Common myeloid progenitor, CD34-positive (primary cell): ENCODE measurements at regions not wholly inside any gene's neighbourhood (a gene's known extent, or its start where the extent isn't known, plus 50 kb on each side); places are given as distances from the start of the nearest gene placed in this dataset.
"Not testable (repeated sequence)": the region's sequence is repeated elsewhere in the genome, so short reads cannot be mapped to it uniquely, and the experiment has no call there.

Experiments
- CTCF ChIA-PET: fragments of 350-600 bp; sonication (Branson Sonifier 250); formaldehyde crosslinking; loops from one replicate; lab custom pipeline; 2021; ENCODE audit warnings: antibody characterized with exemption; lab: Charles Lee
- POLR2A ChIA-PET: fragments of 350-600 bp; sonication (Branson Sonifier 250); formaldehyde crosslinking; loops from one replicate; lab custom pipeline; 2021; ENCODE audit warnings: antibody characterized with exemption; lab: Charles Lee
- DNase-seq, 3 donors: peaks; one replicate each; pipeline versions ENCODE4 v3.0.0 to v3.0.0-alpha.2; 2013
- H3K27ac ChIP-seq, 2 experiments: 1 replicate in 1 of 2; 2 replicates in 1 of 2; pipeline ENCODE4 v1.7.0; 2013; ENCODE audit warnings: inconsistent platforms in 2 of 2, low read length in 2 of 2, mild to moderate bottlenecking in 2 of 2, low read depth in 1 of 2, moderate library complexity in 1 of 2; ENCODE audit not compliant: severe bottlenecking in 2 of 2, insufficient read depth in 1 of 2, poor library complexity in 1 of 2
- H3K27me3 ChIP-seq, 5 experiments: replicated peaks in 2 of 5; 1 replicate in 3 of 5; 2 replicates in 2 of 5; pipeline versions ENCODE4 v1.6.1 to v1.7.0; 2013; ENCODE audit warnings: low read length in 4 of 5, mild to moderate bottlenecking in 2 of 5, moderate library complexity in 2 of 5, inconsistent platforms in 1 of 5; ENCODE audit not compliant: insufficient read depth in 5 of 5, control insufficient read depth in 4 of 5
- H3K36me3 ChIP-seq, 4 experiments: 1 replicate in 2 of 4; 2 replicates in 2 of 4; pipeline versions ENCODE4 v1.6.1 to v1.7.0; 2013; ENCODE audit warnings: low read length in 3 of 4, control low read depth in 1 of 4, mild to moderate bottlenecking in 1 of 4; ENCODE audit not compliant: control insufficient read depth in 4 of 4, insufficient read depth in 4 of 4
- H3K4me1 ChIP-seq, 4 experiments: 1 replicate in 3 of 4; 2 replicates in 1 of 4; pipeline versions ENCODE4 v1.6.1 to v1.7.1; 2013; ENCODE audit warnings: low read length in 3 of 4, mild to moderate bottlenecking in 3 of 4, control low read depth in 1 of 4, inconsistent platforms in 1 of 4, moderate library complexity in 1 of 4; ENCODE audit not compliant: control insufficient read depth in 4 of 4, insufficient read depth in 4 of 4; ENCODE audit errors: control extremely low read depth in 1 of 4
- H3K4me3 ChIP-seq, 7 experiments: 1 replicate in 4 of 7; 2 replicates in 3 of 7; pipeline versions ENCODE4 v1.5.1 to v1.7.0; 2013; ENCODE audit warnings: mild to moderate bottlenecking in 7 of 7, low read length in 6 of 7, moderate library complexity in 6 of 7, inconsistent platforms in 2 of 7, low read depth in 2 of 7, control low read depth in 1 of 7; ENCODE audit not compliant: insufficient read depth in 4 of 7, control insufficient read depth in 1 of 7; ENCODE audit errors: extremely low read depth in 1 of 7
- H3K9me3 ChIP-seq, 5 experiments: 1 replicate in 4 of 5; 2 replicates in 1 of 5; pipeline versions ENCODE4 v1.6.1 to v1.7.1; 2013; ENCODE audit warnings: low read length in 4 of 5, mild to moderate bottlenecking in 2 of 5, inconsistent platforms in 1 of 5, low read depth in 1 of 5, moderate library complexity in 1 of 5; ENCODE audit not compliant: control insufficient read depth in 4 of 5, insufficient read depth in 2 of 5; ENCODE audit errors: control extremely low read depth in 1 of 5
- WGBS: methylation state at CpG from one replicate; pipeline ENCODE4 v1.1.5; 2013; ENCODE audit not compliant: insufficient coverage; 5-methylcytosine and 5-hydroxymethylcytosine counted together

GRCh38 chr14:106809615-106810014, 1283.2 kb downstream of the TMEM121 start:
- ChIA-PET POLR2A (no interaction called here), CTCF (interaction anchor here (0.8 kb wide), 1 partner anchor 70 kb away, joined by 3 read pairs; no protein-coding TSS in a partner anchor)
- Histone ChIP-seq H3K4me1 (peaks cover 0 to 9% (median 8%) of the 10 kb centered on the region in 4 experiments), H3K9me3 (no peaks in the 10 kb centered on the region), H3K27ac (no peak overlapping the region), H3K27me3 (peaks cover 0 to 2% (median 0%) of the 10 kb centered on the region in 5 experiments), H3K4me3 (no peak overlapping the region), H3K36me3 (no peaks in the 10 kb centered on the region)
- WGBS, result 88% methylated on average over 2 of the region's 2 CpGs
- DNase-seq, result no peak

GRCh38 chr14:106810168-106810567, 1283.8 kb downstream of the TMEM121 start:
- H3K36me3 ChIP-seq, H3K27me3 ChIP-seq, POLR2A ChIA-PET, H3K4me3 ChIP-seq, H3K27ac ChIP-seq, H3K4me1 ChIP-seq, H3K9me3 ChIP-seq: not testable (repeated sequence)
- CTCF ChIA-PET, result interaction anchor here (0.8 to 1.4 kb wide), 5 partner anchors 11 to 37 kb away, joined by 3 to 4 read pairs (median 3); no protein-coding TSS in a partner anchor
- DNase-seq, result peak; percentile 32 to 82 (median 76)
- WGBS, result 48% methylated on average over 10 of the region's 13 CpGs

GRCh38 chr14:106811162-106811561, 1284.8 kb downstream of the TMEM121 start:
- ChIA-PET POLR2A (no interaction called here), CTCF (interaction anchor here (0.9 to 1.4 kb wide), 4 partner anchors 12 to 38 kb away, joined by 3 to 4 read pairs (median 4); no protein-coding TSS in a partner anchor)
- Histone ChIP-seq H3K9me3 (no peaks in the 10 kb centered on the region), H3K4me3 (no peak overlapping the region), H3K4me1 (peaks cover 0 to 9% (median 8%) of the 10 kb centered on the region in 4 experiments), H3K27me3 (peaks cover 0 to 2% (median 0%) of the 10 kb centered on the region in 5 experiments), H3K36me3 (no peaks in the 10 kb centered on the region), H3K27ac (no peak overlapping the region)
- DNase-seq, result no peak
- no CpG with 5 or more reads among the region's 1 CpG for WGBS

- WGBS, result 94% methylated on average over 34 of the region's 37 CpGs
- ChIA-PET POLR2A (interaction anchor here (0.7 kb wide), 1 partner anchor 40 kb away, joined by 4 read pairs; no protein-coding TSS in a partner anchor), CTCF (interaction anchor here (0.8 to 2.1 kb wide), 5 partner anchors 10 to 19 kb away, joined by 3 to 9 read pairs (median 4); no protein-coding TSS in a partner anchor)
These were observed 1286.5 kb downstream of the TMEM121 start for GRCh38 chr14:106812788-106813476.

GRCh38 chr14:106813477-106813823, 1287.1 kb downstream of the TMEM121 start:
- ChIA-PET CTCF (interaction anchor here (1.0 to 2.1 kb wide), 3 partner anchors 8 to 44 kb away, joined by 3 to 9 read pairs (median 3); no protein-coding TSS in a partner anchor), POLR2A (interaction anchor here (0.7 kb wide), 1 partner anchor 39 kb away, joined by 4 read pairs; no protein-coding TSS in a partner anchor)
- no peaks in the 10 kb centered on the region for H3K27me3 ChIP-seq
- no peaks in the 10 kb centered on the region for H3K36me3 ChIP-seq
- no peaks in the 10 kb centered on the region for H3K9me3 ChIP-seq
- 94% methylated on average over 7 of the region's 9 CpGs for WGBS
- no peak overlapping the region for H3K4me3 ChIP-seq
- DNase-seq, result no peak
- H3K4me1 ChIP-seq, result peaks cover 0 to 9% (median 8%) of the 10 kb centered on the region in 4 experiments
- H3K27ac ChIP-seq, result no peak overlapping the region

More at GRCh38 chr14:106812788-106813476, 1286.5 kb downstream of the TMEM121 start:
- Histone ChIP-seq H3K4me3 (no peak overlapping the region), H3K27me3 (no peaks in the 10 kb centered on the region), H3K27ac (no peak overlapping the region), H3K36me3 (no peaks in the 10 kb centered on the region), H3K4me1 (peaks cover 0 to 9% (median 8%) of the 10 kb centered on the region in 4 experiments), H3K9me3 (no peaks in the 10 kb centered on the region)
- DNase-seq, result no peak

- CTCF ChIA-PET, result interaction anchor here (3.3 to 4.3 kb wide), 3 partner anchors 11 to 53 kb away, joined by 16 to 38 read pairs (median 35); no protein-coding TSS in a partner anchor
These were observed 1293.7 kb downstream of the TMEM121 start for GRCh38 chr14:106820119-106820518.

GRCh38 chr14:106821119-106821518, 1294.7 kb downstream of the TMEM121 start:
- Histone ChIP-seq H3K27me3 (no peaks in the 10 kb centered on the region), H3K4me3 (peak overlapping the region in 1 of 7 experiments; percentile 24), H3K4me1 (peaks cover 0 to 19% (median 8%) of the 10 kb centered on the region in 4 experiments), H3K36me3 (no peaks in the 10 kb centered on the region), H3K27ac (no peak overlapping the region), H3K9me3 (no peaks in the 10 kb centered on the region)
- no peak for DNase-seq
- ChIA-PET CTCF (interaction anchor here (0.7 to 4.3 kb wide), 9 partner anchors 10 to 165 kb away, joined by 3 to 38 read pairs (median 6); no protein-coding TSS in a partner anchor), POLR2A (interaction anchor here (0.7 kb wide), 1 partner anchor 139 kb away, joined by 3 read pairs; no protein-coding TSS in a partner anchor)

More at GRCh38 chr14:106820119-106820518, 1293.7 kb downstream of the TMEM121 start:
- no peak overlapping the region for H3K4me3 ChIP-seq
- H3K27me3 ChIP-seq, result no peaks in the 10 kb centered on the region
- POLR2A ChIA-PET, result no interaction called here
- H3K4me1 ChIP-seq, result peaks cover 0 to 17% (median 5%) of the 10 kb centered on the region in 4 experiments
- no peaks in the 10 kb centered on the region for H3K36me3 ChIP-seq
- no peak for DNase-seq
- no CpG with 5 or more reads among the region's 1 CpG for WGBS
- H3K27ac ChIP-seq, result no peak overlapping the region
- no peaks in the 10 kb centered on the region for H3K9me3 ChIP-seq
